ENCODE measurements at regions not wholly inside any gene's neighbourhood (a gene's known extent, or its start where the extent isn't known, plus 50 kb on each side); places are given as distances from the start of the nearest gene placed in this dataset.

DNA sequence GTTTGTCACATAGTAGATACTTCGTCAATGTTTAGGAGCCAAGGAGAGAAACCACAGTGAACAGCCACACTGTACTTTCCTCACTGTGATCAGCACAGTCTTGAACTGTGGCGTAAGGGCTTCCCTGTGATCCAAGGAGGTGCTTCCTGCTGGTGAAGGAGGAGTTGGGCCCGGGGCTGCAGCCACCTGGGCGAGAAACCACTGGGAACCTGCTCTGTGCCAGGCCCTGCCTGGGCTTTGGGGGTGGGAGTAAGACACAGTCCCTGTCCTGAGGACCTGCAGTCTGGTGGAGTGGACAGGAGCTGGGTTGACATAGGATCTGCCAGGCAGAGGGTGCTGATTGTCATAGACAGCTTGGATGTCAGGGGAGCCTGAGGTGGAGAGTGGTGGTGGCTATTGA, 60.5 kb upstream of the MRPS22 start:
- TF ChIP-seq CTCF (IDR thresholded peaks at IDR 0.05), result no peak
- H3K4me3 ChIP-seq, result no peak overlapping the region
- H3K4me1 ChIP-seq, result no peaks in the 10 kb centered on the region
- no peaks in the 10 kb centered on the region for H3K27me3 ChIP-seq
- no peak overlapping the region for H3K27ac ChIP-seq
- no peaks in the 10 kb centered on the region for H3K36me3 ChIP-seq
- intact Hi-C loops (cut with DNase I), result no loop called here
- H3K9me3 ChIP-seq, result no peaks in the 10 kb centered on the region
- no peak for ATAC-seq
- DNase-seq, result peak; percentile 46

DNA sequence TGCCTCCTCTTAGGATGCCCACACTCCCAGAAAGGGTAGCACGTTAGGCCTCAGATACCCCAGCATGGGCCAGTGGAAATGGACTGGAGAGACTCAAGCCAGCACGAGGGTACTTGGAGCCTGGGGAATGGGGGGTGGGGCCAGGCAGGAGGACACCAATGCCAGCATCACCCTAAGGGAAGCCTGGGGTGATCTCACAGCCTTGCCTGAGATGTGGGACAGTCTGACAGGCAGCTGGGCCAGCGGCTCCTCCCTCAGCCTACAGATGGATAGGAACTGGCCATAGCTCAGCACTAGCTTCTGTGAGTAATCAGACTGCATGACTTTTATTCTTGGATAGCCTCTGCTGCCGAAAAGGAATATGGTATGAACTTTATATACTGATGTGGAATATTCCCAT, 59.6 kb upstream of the MRPS22 start:
- no peak for TF ChIP-seq CTCF (IDR thresholded peaks at IDR 0.05)
- ATAC-seq, result no peak
- Histone ChIP-seq H3K36me3 (no peaks in the 10 kb centered on the region), H3K27ac (no peak overlapping the region), H3K9me3 (no peaks in the 10 kb centered on the region), H3K4me3 (no peak overlapping the region), H3K27me3 (no peaks in the 10 kb centered on the region), H3K4me1 (no peaks in the 10 kb centered on the region)
- no peak for DNase-seq
- intact Hi-C loops (cut with DNase I), result no loop called here

DNA sequence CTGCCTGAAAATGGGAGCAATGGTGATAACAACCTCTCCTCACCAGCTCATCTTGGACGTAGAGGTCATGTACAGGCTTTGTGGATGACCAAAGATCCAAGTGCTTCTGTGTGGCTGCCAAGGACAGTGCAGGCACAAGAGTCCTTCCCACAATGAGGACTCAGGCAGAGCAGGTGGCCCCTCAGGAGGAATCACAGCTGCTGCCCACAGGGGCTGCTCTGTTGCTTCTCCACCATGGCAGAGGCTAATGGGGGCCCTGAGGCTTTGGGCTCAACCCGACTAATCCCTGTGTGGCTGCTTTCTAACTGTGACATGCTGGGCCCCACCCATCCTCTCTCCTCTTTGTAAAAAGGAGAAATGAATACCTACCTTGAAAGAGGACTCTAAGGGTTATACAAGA, 58.1 kb upstream of the MRPS22 start:
- Histone ChIP-seq H3K4me1 (no peaks in the 10 kb centered on the region), H3K9me3 (no peaks in the 10 kb centered on the region), H3K27ac (no peak overlapping the region), H3K4me3 (no peak overlapping the region), H3K36me3 (no peaks in the 10 kb centered on the region), H3K27me3 (no peaks in the 10 kb centered on the region)
- no peak for ATAC-seq
- no peak for TF ChIP-seq CTCF (IDR thresholded peaks at IDR 0.05)
- intact Hi-C loops (cut with DNase I), result no loop called here
- DNase-seq, result peak; percentile 30

DNA sequence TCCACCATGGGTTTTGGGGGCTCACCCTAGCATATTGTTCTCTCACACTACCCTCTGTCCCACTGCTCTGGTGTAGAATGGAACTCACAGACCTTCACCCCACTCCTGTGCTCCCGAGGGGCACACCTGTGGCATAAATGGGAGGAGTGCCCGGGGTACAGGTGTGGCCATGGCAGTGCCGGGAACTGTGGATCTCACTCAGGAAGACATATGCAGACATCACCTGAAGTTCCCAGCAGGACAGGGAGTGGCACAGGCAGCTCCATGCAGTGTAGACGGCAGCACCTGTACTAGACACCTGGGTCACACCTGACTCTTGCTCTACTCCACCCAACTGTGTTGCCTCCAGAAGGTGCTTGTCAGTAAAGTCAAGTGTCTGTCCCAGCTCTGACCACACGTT, 57.6 kb upstream of the MRPS22 start:
- DNase-seq (peak; percentile 31), ATAC-seq (no peak)
- intact Hi-C loops (cut with DNase I), result no loop called here
- no peaks in the 10 kb centered on the region for H3K36me3 ChIP-seq
- no peaks in the 10 kb centered on the region for H3K9me3 ChIP-seq
- H3K27ac ChIP-seq, result no peak overlapping the region
- H3K4me3 ChIP-seq, result no peak overlapping the region
- no peak for TF ChIP-seq CTCF (IDR thresholded peaks at IDR 0.05)
- H3K27me3 ChIP-seq, result no peaks in the 10 kb centered on the region
- no peaks in the 10 kb centered on the region for H3K4me1 ChIP-seq

- ATAC-seq (no peak), DNase-seq (peak; percentile 57)
- TF ChIP-seq CTCF (IDR thresholded peaks at IDR 0.05), result no peak
- Histone ChIP-seq H3K9me3 (no peaks in the 10 kb centered on the region), H3K27ac (no peak overlapping the region), H3K36me3 (no peaks in the 10 kb centered on the region), H3K4me3 (no peak overlapping the region), H3K4me1 (no peaks in the 10 kb centered on the region), H3K27me3 (no peaks in the 10 kb centered on the region)
- intact Hi-C loops (cut with DNase I), result no loop called here
Measured at GRCh38 chr3:139286825-139287224, 57.0 kb upstream of the MRPS22 start.

- peak; percentile 35 for DNase-seq
- no peaks in the 10 kb centered on the region for H3K27me3 ChIP-seq
- ATAC-seq, result no peak
- H3K9me3 ChIP-seq, result no peaks in the 10 kb centered on the region
- no peaks in the 10 kb centered on the region for H3K36me3 ChIP-seq
- H3K4me1 ChIP-seq, result no peaks in the 10 kb centered on the region
- intact Hi-C loops (cut with DNase I), result no loop called here
- no peak for TF ChIP-seq CTCF (IDR thresholded peaks at IDR 0.05)
- no peak overlapping the region for H3K4me3 ChIP-seq
- H3K27ac ChIP-seq, result no peak overlapping the region
Measured at GRCh38 chr3:139287557-139287956, 56.3 kb upstream of the MRPS22 start.

All from upper lobe of right lung (tissue), 1 donor.